A673 (cell line): ENCODE measurements at regions not wholly inside any gene's neighbourhood (a gene's known extent, or its start where the extent isn't known, plus 50 kb on each side); places are given as distances from the start of the nearest gene placed in this dataset.

Source experiments
- EZH2 ChIP-seq: fragments of 200-600 bp; sonication (generic); IDR thresholded peaks from 2 replicates; pipeline ENCODE4 v1.6.1; 2017; ENCODE audit warnings: borderline replicate concordance, low read depth, mild to moderate bottlenecking, mixed read lengths, antibody characterized with exemption, low read length; ENCODE audit not compliant: poor library complexity, severe bottlenecking
- TF ChIP-seq, protein P1 (sequence below): fragments of 300-800, 200-600 bp; sonication (generic); conservative IDR thresholded peaks from 2 replicates; pipeline ENCODE4 v1.5.1; 2017; ENCODE audit warnings: low read depth, mild to moderate bottlenecking, antibody characterized with exemption, low read length, moderate library complexity, mixed read lengths

- TF ChIP-seq, protein P1, sequence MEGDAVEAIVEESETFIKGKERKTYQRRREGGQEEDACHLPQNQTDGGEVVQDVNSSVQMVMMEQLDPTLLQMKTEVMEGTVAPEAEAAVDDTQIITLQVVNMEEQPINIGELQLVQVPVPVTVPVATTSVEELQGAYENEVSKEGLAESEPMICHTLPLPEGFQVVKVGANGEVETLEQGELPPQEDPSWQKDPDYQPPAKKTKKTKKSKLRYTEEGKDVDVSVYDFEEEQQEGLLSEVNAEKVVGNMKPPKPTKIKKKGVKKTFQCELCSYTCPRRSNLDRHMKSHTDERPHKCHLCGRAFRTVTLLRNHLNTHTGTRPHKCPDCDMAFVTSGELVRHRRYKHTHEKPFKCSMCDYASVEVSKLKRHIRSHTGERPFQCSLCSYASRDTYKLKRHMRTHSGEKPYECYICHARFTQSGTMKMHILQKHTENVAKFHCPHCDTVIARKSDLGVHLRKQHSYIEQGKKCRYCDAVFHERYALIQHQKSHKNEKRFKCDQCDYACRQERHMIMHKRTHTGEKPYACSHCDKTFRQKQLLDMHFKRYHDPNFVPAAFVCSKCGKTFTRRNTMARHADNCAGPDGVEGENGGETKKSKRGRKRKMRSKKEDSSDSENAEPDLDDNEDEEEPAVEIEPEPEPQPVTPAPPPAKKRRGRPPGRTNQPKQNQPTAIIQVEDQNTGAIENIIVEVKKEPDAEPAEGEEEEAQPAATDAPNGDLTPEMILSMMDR: no peak
- no peak for TF ChIP-seq EZH2
Measured at GRCh38 chr2:138838851-138839620, 58.8 kb upstream of the NXPH2 start.
